ENCODE measurements at regions not wholly inside any gene's neighbourhood (a gene's known extent, or its start where the extent isn't known, plus 50 kb on each side); places are given as distances from the start of the nearest gene placed in this dataset.

- TF ChIP-seq NANOG (IDR thresholded peaks at IDR 0.05; ENCODE audit: insufficient read depth, low read depth, low read length, poor library complexity, severe bottlenecking): no peak
Observed at GRCh38 chr10:21052709-21053104, 155.6 kb upstream of the NEBL start (continued).
